Activated CD8-positive, alpha-beta memory T cell treated with anti-CD3 and anti-CD28 coated beads, Interleukin-2, amount 50 U/mL, for 48 hours (primary cell): ENCODE measurements at regions not wholly inside any gene's neighbourhood (a gene's known extent, or its start where the extent isn't known, plus 50 kb on each side); places are given as distances from the start of the nearest gene placed in this dataset.
"Not testable (repeated sequence)": the region's sequence is repeated elsewhere in the genome, so short reads cannot be mapped to it uniquely, and the experiment has no call there.

Experiments used
- DNase-seq: peaks from one replicate; pipeline ENCODE4 v3.0.0-alpha.2; 2020

GRCh38 chr1:208475951-208476845 is 232.0 kb upstream of the PLXNA2 start:
- no peak for DNase-seq

GRCh38 chr1:208476846-208477170 is 232.6 kb upstream of the PLXNA2 start:
- DNase-seq: no peak

GRCh38 chr1:208479435-208479834 is 235.3 kb upstream of the PLXNA2 start:
- DNase-seq: no peak

- no peak for DNase-seq
Observed at GRCh38 chr1:208485512-208485911, 241.3 kb upstream of the PLXNA2 start.

GRCh38 chr1:208486677-208487076 is 242.5 kb upstream of the PLXNA2 start:
- no peak for DNase-seq

GRCh38 chr1:208488432-208488831 is 244.2 kb upstream of the PLXNA2 start:
- not testable (repeated sequence) for DNase-seq

GRCh38 chr1:208496467-208497371 is 252.5 kb upstream of the PLXNA2 start:
- DNase-seq: no peak

GRCh38 chr1:208497866-208498541 is 253.8 kb upstream of the PLXNA2 start:
- DNase-seq: no peak

GRCh38 chr1:208499026-208499425 is 254.8 kb upstream of the PLXNA2 start:
- no peak for DNase-seq

- no peak for DNase-seq
Observed at GRCh38 chr1:208499601-208500000, 255.4 kb upstream of the PLXNA2 start.

- no peak for DNase-seq
Observed at GRCh38 chr1:208500375-208500774, 256.2 kb upstream of the PLXNA2 start.

GRCh38 chr1:208501542-208501941 is 257.4 kb upstream of the PLXNA2 start:
- no peak for DNase-seq

- DNase-seq: no peak
Observed at GRCh38 chr1:208503787-208504186, 259.6 kb upstream of the PLXNA2 start.

- DNase-seq: no peak
Observed at GRCh38 chr1:208506812-208507211, 262.6 kb upstream of the PLXNA2 start.

GRCh38 chr1:208509072-208509471 is 264.9 kb upstream of the PLXNA2 start:
- no peak for DNase-seq

GRCh38 chr1:208510192-208510952 is 266.2 kb upstream of the PLXNA2 start:
- DNase-seq: no peak

- no peak for DNase-seq
Observed at GRCh38 chr1:208511242-208511860, 267.2 kb upstream of the PLXNA2 start.

- no peak for DNase-seq
Observed at GRCh38 chr1:208513799-208514198, 269.6 kb upstream of the PLXNA2 start.

- DNase-seq: no peak
Observed at GRCh38 chr1:208515129-208515528, 270.9 kb upstream of the PLXNA2 start.

GRCh38 chr1:208516780-208517179 is 272.6 kb upstream of the PLXNA2 start:
- no peak for DNase-seq

- no peak for DNase-seq
Observed at GRCh38 chr1:208520438-208521099, 276.4 kb upstream of the PLXNA2 start.

GRCh38 chr1:208521534-208521933 is 277.4 kb upstream of the PLXNA2 start:
- DNase-seq: no peak
